ENCODE measurements at regions not wholly inside any gene's neighbourhood (a gene's known extent, or its start where the extent isn't known, plus 50 kb on each side); places are given as distances from the start of the nearest gene placed in this dataset.

DNA sequence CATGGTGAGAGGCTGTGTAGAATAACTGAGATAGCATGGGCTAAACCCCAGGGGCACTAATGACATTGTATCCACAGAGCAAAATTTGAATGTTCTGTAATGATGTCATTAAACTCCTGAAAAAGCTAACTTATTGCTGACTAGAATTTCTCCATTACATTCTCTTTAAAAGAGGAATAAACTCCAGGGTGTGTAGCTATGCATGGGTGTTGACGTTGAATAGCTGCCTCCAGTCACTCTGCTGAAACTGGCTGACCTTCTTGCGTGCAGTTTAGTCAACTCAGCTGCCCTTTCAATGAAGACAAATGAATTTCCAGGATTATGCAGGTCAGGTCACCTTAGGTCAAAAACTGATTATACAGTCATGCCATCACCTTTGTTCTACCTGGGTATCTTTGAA is 617.5 kb upstream of the WWC1 start:
- no peak for DNase-seq

- no peak for DNase-seq
Observed at GRCh38 chr5:167678481-167678880, 613.0 kb upstream of the WWC1 start.

DNA sequence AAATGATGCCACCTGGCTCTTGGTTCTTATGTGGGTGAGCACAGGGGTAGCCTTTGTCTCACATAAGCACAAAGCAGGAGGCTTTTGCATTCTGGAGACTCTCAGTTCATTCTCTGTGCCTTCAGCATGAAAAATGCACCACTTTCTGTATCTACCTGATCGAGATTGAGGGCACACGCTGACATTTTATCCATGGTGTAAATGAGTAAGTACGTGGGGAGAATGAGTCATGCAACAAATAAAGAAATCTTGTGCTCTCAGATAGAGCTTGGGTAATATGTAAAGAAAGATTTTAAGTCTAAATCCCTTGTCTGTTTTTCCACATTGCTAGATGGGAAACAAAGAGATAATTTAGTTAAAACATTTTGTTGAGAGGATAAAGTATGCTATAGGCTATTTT is 607.2 kb upstream of the WWC1 start:
- no peak for DNase-seq

GRCh38 chr5:167688341-167689130 is 602.9 kb upstream of the WWC1 start:
- no peak for DNase-seq

- DNase-seq: no peak
Observed at GRCh38 chr5:167694325-167695147, 596.9 kb upstream of the WWC1 start.

DNA sequence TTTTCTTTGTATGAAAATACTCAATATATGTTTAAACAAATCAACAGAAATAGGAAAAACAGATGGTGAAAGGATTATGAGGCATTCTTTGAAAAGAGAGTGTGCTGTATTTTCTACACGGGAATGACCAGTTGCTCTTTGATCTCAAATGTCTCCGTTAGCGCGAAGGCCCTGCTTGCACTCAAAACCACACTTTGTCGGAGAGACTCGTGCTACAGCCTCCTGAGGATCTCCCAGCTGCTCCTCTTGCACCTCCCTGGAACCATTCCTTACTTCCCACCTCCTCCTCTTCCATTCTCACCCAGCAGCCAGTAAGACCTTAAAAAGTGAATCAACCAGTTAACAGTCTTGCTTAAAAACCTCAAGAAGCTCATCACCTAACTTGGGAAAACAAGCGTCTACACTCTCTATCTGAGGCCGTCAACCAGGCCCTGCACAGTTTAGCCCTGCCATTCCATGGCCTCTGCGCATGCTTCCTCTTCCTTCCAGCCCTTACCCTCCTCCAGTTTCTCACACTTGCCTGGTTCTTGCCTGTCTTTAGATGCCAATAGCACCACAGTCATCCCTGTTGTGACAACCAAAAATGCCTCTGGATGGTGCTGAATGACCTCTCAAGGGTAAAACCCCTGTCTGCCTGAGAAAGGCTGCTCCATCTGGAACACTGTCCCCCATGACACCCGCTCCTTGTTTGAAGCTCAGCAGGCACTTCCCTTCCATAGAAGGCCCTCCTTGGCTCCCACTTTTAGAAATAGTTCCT is 594.7 kb upstream of the WWC1 start:
- DNase-seq: no peak

- DNase-seq: no peak
Observed at GRCh38 chr5:167699432-167699831, 592.0 kb upstream of the WWC1 start.

DNA sequence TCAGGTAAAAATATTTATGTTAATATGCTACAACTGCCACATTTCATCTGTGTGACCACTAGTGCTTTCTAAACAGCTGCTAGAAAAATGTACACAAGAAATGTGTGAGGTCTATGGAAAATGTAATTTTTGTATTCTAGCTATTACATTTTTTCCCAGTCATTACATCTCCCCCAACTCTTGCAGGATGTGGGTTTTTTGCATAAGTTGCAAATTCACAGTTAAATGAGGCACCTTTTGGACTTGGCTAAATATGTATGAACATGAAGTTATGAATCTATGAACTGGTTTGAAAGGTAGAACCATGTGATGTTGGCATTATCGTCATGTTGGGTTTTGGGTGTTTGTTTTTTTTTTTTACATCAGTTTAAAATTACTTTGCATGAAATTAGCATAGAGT is 590.4 kb upstream of the WWC1 start:
- no peak for DNase-seq

- no peak for DNase-seq
Observed at GRCh38 chr5:167702014-167702413, 589.4 kb upstream of the WWC1 start.

- no peak for DNase-seq
Observed at GRCh38 chr5:167708449-167708848, 583.0 kb upstream of the WWC1 start.

GRCh38 chr5:167709625-167710024 is 581.8 kb upstream of the WWC1 start:
- DNase-seq: no peak

DNA sequence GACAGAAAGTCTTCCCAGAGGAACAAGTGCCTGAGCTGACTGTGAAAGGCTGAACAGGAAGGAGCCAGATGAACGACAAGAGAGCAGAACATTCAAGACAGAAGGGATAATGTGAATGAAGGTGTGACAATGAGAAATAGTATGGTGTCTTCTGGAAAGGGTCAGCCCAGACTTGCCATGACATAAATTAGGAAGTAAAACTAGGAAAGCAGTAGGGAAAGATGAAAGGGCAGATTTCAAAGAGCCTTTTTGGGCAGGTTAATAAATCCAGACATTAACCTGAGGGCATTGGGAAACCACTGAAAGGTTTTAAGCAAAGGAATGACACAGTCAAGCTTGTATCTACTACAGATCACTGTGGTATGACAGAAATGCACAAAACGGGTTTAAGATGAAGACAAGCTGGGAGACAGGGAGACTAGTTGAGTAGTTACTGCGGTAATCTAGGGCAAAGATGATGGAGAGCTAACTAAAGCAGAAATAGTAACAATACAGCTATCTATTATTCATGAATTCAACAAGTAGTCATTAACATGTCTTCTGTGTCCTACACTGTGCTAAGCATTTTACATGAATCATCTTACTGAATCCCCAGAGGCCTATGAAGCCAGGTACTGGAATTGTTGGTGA is 580.9 kb upstream of the WWC1 start:
- DNase-seq: no peak

DNA sequence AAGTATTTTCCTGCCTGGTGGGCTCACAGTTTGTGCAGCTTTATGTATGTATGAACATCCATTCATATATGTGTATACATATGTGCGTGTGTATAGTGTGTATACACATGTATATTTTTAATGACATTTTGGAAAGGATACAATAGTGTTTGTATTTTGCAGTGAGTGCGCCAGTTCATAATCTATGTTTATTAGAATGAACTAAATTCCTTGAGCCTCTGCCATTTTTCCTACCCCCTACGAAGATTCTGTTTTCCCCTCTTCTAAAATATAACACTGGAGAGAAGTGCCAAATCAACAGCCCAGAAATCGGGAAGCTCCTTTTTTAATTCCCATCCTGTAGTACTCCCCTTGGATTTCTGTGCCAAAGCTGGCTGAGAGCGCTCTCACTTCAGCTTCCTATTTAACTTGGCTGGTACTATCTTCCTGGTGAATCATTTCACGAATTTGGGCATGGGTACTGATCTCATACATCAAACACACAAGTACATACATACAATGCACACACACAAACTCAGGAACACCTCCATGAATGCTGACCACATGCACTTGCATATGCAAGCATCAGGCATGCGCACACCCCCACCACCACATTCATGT is 578.4 kb upstream of the WWC1 start:
- DNase-seq: no peak

DNA sequence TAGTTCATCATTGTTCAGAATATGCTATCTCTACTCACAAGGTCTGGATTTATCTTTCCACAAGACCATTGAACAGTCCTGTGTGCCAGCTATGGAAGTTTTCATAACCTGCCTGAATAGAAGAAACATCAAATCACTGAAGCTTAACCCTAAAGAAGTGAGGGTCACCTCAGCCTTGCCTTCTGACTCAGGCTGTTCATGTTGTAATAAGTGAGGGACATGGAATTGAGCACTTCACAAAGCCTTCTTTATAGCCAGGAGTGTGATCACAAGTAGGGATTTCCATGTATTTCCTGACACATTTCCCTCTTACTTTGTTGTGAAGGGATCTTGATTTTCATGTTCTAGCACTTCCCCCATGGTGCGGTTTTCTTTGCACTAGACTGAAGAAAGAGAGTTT is 577.5 kb upstream of the WWC1 start:
- no peak for DNase-seq

DNA sequence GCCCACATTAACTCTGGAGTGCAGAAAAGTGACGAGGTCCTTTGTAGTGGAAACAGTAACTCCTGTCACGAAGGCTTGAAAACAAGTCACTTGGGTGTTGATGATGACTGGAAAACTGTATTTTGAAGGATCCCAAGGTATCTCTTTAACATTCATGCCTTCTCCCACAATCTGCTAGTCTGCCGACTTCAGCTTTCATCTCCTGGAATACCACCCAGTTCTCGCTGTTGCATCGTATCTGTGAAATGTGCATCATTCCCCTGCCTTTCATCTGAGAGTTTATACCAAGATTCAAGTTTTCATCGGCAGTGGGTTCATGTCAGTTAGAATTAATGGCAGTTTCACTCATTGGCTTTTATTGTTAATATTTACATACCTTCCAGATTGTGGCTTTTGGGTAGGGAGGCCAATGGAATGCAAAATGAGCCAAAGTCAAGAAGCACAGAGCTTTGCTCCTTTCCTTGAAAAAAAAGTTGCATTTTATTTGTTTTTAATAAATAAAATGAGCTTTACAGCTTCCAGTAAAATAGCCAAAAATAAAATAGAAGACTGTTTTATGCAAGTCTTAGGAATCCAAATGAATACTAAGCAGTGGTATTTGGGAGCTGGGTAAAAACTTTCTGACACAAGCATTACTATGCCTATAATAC is 575.2 kb upstream of the WWC1 start:
- no peak for DNase-seq

- no peak for DNase-seq
Observed at GRCh38 chr5:167720259-167720658, 571.2 kb upstream of the WWC1 start.

- DNase-seq: no peak
Observed at GRCh38 chr5:167720676-167721260, 570.7 kb upstream of the WWC1 start.

GRCh38 chr5:167721926-167722440 is 569.5 kb upstream of the WWC1 start:
- no peak for DNase-seq

- peak; percentile 13 for DNase-seq
Observed at GRCh38 chr5:167723254-167723871, 568.1 kb upstream of the WWC1 start.

GRCh38 chr5:167725264-167725663 is 566.2 kb upstream of the WWC1 start:
- no peak for DNase-seq

DNA sequence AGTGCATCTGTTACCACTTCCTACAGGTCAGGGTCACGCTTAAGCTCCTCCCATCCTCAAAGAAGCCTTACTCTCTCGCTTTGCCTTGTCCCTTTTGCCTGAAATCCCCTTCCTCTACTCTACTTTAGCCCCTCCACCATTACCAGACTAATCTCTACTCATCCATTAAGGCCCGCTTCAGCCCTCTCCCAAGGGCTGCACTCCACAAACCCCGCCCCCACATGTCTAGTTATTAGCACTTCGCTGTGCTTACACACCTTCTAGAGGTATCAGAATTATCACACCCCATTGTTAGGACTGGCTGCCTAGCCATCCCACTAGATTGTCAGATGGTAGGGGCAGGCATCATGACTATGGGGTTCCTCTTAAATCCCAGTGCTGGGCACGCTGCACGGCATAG is 565.7 kb upstream of the WWC1 start:
- no peak for DNase-seq

Data from DMS 273 treated with DMSO at 0.1 percent for 48 hours (cell line).